GM10266 (cell line): ENCODE measurements at regions not wholly inside any gene's neighbourhood (a gene's known extent, or its start where the extent isn't known, plus 50 kb on each side); places are given as distances from the start of the nearest gene placed in this dataset.
"Not testable (repeated sequence)": the region's sequence is repeated elsewhere in the genome, so short reads cannot be mapped to it uniquely, and the experiment has no call there.

ENCODE experiments used
- DNase-seq: peaks from one replicate; pipeline ENCODE4 v3.0.0; 2012; ENCODE audit errors: extremely low spot score
- CTCF ChIP-seq: IDR thresholded peaks from 2 replicates; pipeline ENCODE4 v1.5.1; 2012; ENCODE audit warnings: mild to moderate bottlenecking, low read depth; ENCODE audit not compliant: control insufficient read depth, insufficient read depth; ENCODE audit errors: missing control alignments

- DNase-seq, result no peak
- no peak for TF ChIP-seq CTCF
Measured at GRCh38 chr9:22170556-22170955, 161.5 kb upstream of the CDKN2B start.

- no peak for TF ChIP-seq CTCF
- no peak for DNase-seq
Measured at GRCh38 chr9:22170990-22171670, 162.0 kb upstream of the CDKN2B start.

- DNase-seq, result no peak
- no peak for TF ChIP-seq CTCF
Measured at GRCh38 chr9:22171691-22172090, 162.6 kb upstream of the CDKN2B start.

GRCh38 chr9:22173908-22174307, 164.8 kb upstream of the CDKN2B start:
- no peak for DNase-seq
- no peak for TF ChIP-seq CTCF

GRCh38 chr9:22175972-22176545, 167.0 kb upstream of the CDKN2B start:
- no peak for TF ChIP-seq CTCF
- no peak for DNase-seq

GRCh38 chr9:22181021-22181420, 171.9 kb upstream of the CDKN2B start:
- not testable (repeated sequence) for DNase-seq

- DNase-seq, result no peak
- TF ChIP-seq CTCF, result no peak
Measured at GRCh38 chr9:22189471-22189870, 180.4 kb upstream of the CDKN2B start.

GRCh38 chr9:22197000-22197399, 187.9 kb upstream of the CDKN2B start:
- DNase-seq, result not testable (repeated sequence)
